ENCODE measurements at regions not wholly inside any gene's neighbourhood (a gene's known extent, or its start where the extent isn't known, plus 50 kb on each side); places are given as distances from the start of the nearest gene placed in this dataset.

- no peaks in the 10 kb centered on the region for H3K79me2 ChIP-seq (replicated peaks; ENCODE audit: insufficient read depth)
- Mint-ChIP-seq H3K27ac (peak overlapping the region; percentile 3; the same call in 1 of the 2 replicates), H3K36me3 (ENCODE audit: low read depth) (no peaks in the 10 kb centered on the region; the same call in 1 of the 3 replicates), H3K27me3 (ENCODE audit: insufficient read depth, low read depth, poor library complexity) (peaks cover 11% of the 10 kb centered on the region), H3K4me1 (peaks cover 54% of the 10 kb centered on the region), H3K9me3 (no peaks in the 10 kb centered on the region), H3K4me3 (no peak overlapping the region)
- H3K36me3 ChIP-seq (ENCODE audit: insufficient read depth): no peaks in the 10 kb centered on the region
- peak; percentile 78 for DNase-seq (ENCODE audit: low spot score)
- peak; percentile 88 for ATAC-seq
- no peaks in the 10 kb centered on the region for H3F3A ChIP-seq (replicated peaks; ENCODE audit: low read depth)
- H3K4me2 ChIP-seq: no peak overlapping the region
- no peaks in the 10 kb centered on the region for H3K4me1 ChIP-seq (ENCODE audit: insufficient read depth)
- H2AFZ ChIP-seq: no peak overlapping the region
- H3K27ac ChIP-seq (ENCODE audit: low read depth): no peak overlapping the region
- no peaks in the 10 kb centered on the region for H3K9me2 ChIP-seq (ENCODE audit: insufficient read depth)
- no peaks in the 10 kb centered on the region for H3K27me3 ChIP-seq (ENCODE audit: insufficient read depth)
- TF ChIP-seq CTCF (conservative IDR thresholded peaks at IDR 0.05; ENCODE audit: low read depth in 2 of 2) (no peak), JUNB (IDR thresholded peaks at IDR 0.05; ENCODE audit: unreplicated experiment) (no peak), ETS1 (IDR thresholded peaks at IDR 0.05) (no peak), REST (IDR thresholded peaks at IDR 0.05; ENCODE audit: unreplicated experiment) (no peak), POLR2AphosphoS5 (IDR thresholded peaks at IDR 0.05; ENCODE audit: low read depth) (no peak), STAT1 (IDR thresholded peaks at IDR 0.05; ENCODE audit: unreplicated experiment) (no peak), CREB1 (CRISPR knock-in tag; IDR thresholded peaks at IDR 0.05; ENCODE audit: low read depth) (no peak), EZH2 (IDR thresholded peaks at IDR 0.05; ENCODE audit: low read depth, unreplicated experiment) (no peak), ZNF331 (CRISPR knock-in tag; IDR thresholded peaks at IDR 0.05; ENCODE audit: low read depth) (no peak), EZH2phosphoT487 (IDR thresholded peaks at IDR 0.05; ENCODE audit: unreplicated experiment) (no peak), ZNF462 (CRISPR knock-in tag; IDR thresholded peaks at IDR 0.05) (no peak), NANOG (IDR thresholded peaks at IDR 0.05; ENCODE audit: borderline replicate concordance) (no peak), ZNF114 (CRISPR knock-in tag; IDR thresholded peaks at IDR 0.05) (no peak)
- H4K20me1 ChIP-seq (replicated peaks; ENCODE audit: insufficient read depth): no peaks in the 10 kb centered on the region; the same call in 1 of the 2 replicates
- no peak overlapping the region for H3K4me3 ChIP-seq
Observed at GRCh38 chr11:70713988-70714665, 315.8 kb downstream of the CTTN start.

All from GM23338 (cell line).